ENCODE measurements at regions not wholly inside any gene's neighbourhood (a gene's known extent, or its start where the extent isn't known, plus 50 kb on each side); places are given as distances from the start of the nearest gene placed in this dataset.

DNA sequence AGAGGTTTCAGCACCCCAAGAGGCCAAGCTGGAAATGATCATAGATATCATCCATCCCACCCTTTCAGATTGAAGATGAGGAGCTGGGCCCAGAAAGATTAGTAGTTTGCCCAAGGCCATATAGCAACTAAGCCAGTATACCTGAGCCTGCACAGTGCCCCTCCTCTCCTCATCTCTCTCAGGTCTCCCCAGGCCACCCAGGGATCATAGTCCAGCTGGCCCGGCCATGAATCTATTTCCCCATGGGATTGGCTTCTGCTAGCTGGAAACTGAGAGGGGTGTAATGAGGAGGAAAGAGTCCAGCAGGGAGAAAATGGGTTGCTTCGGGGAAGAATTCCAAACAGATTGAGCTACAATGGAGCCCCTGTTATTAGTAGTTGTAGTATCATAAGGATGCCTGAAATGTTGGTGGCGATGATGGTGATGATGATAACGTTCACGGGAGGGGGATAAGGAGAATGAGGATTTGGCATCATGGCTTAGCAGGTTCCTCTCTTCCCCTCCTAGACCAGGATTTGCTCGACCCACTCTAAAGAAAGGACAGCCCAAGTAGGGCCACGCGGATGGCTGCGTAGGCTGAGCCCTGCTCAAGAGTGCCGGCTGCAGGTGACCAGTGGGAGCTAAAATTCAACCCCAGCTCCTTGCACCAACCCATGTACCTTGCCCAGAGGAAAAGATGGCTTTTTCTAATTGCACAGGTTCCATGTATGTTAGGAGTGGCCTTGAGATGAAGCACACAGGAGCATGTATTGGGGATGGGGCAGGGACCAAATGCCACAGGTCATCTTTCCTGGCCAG lies 117.8 kb upstream of the PJA1 start:
- TF ChIP-seq, protein P1, sequence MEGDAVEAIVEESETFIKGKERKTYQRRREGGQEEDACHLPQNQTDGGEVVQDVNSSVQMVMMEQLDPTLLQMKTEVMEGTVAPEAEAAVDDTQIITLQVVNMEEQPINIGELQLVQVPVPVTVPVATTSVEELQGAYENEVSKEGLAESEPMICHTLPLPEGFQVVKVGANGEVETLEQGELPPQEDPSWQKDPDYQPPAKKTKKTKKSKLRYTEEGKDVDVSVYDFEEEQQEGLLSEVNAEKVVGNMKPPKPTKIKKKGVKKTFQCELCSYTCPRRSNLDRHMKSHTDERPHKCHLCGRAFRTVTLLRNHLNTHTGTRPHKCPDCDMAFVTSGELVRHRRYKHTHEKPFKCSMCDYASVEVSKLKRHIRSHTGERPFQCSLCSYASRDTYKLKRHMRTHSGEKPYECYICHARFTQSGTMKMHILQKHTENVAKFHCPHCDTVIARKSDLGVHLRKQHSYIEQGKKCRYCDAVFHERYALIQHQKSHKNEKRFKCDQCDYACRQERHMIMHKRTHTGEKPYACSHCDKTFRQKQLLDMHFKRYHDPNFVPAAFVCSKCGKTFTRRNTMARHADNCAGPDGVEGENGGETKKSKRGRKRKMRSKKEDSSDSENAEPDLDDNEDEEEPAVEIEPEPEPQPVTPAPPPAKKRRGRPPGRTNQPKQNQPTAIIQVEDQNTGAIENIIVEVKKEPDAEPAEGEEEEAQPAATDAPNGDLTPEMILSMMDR (IDR thresholded peaks at IDR 0.05), result no peak

DNA sequence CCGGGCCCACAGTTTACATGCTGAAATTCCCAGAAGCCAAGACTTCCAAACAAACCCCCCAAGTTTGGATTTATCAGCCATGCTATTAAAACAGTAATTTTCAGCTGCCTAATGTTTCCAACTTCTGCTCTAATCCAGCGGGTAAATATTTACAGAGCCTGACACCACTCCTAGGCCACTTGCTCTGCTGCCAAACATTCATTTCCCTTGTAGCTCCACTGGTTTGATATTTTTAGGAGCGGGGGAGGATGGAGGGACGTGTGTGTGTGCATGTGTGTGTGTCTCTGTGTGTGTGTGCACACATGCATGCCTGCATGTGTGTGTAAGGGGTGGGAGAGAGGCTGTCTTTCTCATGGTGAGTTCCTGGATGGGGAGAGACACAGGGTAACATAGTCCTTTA lies 115.7 kb upstream of the PJA1 start:
- TF ChIP-seq, protein P1 (IDR thresholded peaks at IDR 0.05), result no peak

DNA sequence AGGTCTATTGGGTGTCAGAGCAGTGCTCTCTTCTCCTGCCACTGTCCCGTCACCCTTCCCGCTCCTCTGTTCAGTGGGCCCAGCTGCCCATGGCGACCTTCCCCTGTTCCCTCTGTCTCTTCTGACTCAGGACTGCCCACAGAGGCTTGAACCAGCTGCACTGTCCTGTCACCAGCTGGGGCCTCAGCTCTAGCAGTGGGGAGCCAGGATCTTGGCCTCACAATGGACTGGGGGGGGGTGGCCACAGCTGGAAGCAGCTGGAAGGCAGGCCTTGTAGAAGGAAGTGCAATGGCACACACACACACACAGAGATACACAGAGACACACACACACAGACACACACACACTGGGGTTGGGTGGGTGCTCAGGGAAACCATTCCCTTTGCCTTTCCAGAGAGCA lies 114.0 kb upstream of the PJA1 start:
- TF ChIP-seq, protein P1 (IDR thresholded peaks at IDR 0.05), result no peak

DNA sequence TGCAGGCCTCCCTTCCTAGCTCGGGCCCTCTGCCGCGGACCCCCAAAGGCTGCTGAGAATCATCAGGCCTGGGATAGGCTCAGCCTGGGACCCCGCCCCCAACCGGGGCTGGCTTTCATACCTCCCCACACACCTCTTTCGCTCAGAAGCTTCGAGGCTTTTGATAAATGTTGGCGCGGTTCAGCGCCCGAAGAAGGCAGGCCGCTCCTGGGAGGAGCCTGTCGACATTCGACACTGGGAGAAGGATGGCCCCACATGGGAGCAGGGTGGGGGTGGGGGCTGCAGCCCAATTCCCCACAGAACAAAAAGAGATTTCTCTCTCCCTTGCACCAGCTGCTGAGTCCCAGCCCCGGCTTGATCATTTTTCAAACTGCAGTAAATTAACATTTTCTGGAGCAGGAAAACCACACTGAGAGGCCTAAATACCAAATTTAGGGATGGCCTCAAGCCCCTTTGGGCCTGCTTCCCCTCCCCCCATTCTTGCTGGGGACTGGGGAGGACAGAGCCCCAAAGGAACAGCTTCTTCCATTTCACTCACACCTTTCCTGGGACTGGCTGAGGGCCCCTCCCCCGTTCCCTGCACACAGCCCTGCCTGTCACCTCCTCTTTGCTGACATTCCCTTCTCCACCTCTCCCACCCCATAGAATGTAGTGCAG lies 112.9 kb upstream of the PJA1 start:
- TF ChIP-seq, protein P1 (IDR thresholded peaks at IDR 0.05), result no peak

DNA sequence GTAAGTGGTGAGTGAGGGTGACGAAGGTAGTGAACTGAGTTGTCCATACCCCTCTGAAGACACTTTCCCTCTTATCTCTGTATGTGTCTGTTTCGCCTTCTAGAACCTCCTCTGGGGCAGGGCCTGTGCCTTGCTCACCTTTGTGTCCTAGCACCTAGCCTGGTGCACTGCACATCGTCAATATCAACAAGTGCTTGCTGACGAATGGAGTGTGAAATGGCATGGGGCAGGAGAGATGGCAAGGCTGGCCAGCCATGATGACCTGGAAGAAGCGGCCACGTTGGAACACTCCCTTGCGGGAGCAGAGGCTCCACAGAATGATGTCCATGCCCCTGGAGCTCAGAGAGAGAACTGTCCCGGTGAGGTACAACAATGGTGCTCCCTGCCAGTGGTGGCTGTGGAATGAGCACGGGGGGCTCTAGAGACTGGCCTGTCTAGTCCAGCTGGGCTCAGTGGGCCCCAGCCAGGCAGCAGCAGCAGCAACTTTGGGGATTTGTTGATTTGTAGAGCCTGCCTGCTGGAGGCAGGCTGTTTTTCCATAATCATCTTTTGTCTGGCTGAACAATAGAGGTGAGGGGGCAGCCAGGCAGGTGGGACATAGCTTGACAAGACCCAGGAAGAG lies 112.2 kb upstream of the PJA1 start:
- TF ChIP-seq, protein P1 (IDR thresholded peaks at IDR 0.05), result no peak

DNA sequence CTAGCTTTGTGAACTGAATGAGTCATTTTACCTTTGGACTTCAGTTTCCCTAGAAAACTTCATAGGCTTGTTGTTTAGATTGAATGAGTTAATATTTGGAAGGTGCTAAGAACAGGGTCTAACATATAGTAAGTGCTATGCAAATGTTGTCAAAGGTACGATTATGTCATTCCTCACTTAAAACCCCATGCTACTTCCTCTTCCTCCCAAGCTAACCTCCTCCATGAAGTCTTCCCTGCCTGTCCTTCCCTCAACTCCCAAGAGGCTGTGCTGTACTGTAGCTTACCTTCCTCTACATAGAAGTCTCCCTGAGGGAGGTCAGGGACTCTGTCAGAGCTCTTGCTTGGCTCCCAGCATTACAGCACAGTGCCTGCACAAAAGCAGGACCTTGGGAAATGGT lies 103.4 kb upstream of the PJA1 start:
- TF ChIP-seq, protein P1 (IDR thresholded peaks at IDR 0.05), result no peak

DNA sequence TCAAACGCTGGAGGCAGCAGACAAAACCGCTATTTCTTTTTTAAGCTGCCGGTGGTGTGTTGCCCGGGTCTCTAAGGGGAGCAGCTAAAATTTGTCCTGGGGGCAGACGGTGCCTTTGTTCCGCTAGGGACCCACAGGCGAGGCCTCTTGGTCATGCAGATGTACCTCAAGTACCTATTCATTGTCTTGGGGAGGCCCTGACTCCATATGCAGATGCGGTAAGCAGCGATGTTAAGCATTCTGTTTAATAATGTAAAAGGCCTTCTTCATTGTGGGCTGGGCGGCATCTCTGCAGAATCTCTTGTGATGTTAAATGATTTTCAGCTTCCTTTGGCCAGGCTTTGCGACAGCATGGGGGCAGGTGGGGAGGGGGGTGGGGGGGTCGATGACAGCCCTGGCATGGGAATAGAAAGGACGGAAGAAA lies 98.9 kb upstream of the PJA1 start:
- TF ChIP-seq, protein P1 (IDR thresholded peaks at IDR 0.05), result no peak
